Suprapubic skin (tissue), 3 donors: ENCODE measurements at regions not wholly inside any gene's neighbourhood (a gene's known extent, or its start where the extent isn't known, plus 50 kb on each side); places are given as distances from the start of the nearest gene placed in this dataset.

Source experiments
- CTCF ChIP-seq, 2 donors: fragments of 200-600 bp in 1 of 2; fragments of 450-650 bp in 1 of 2; sonication (generic) in 1 of 2; IDR thresholded peaks; one replicate each; pipeline ENCODE4 v1.5.1; 2016 to 2019; ENCODE audit warnings: antibody characterized with exemption in 2 of 2, mild to moderate bottlenecking in 1 of 2, moderate library complexity in 1 of 2
- EP300 ChIP-seq: sonication (generic); formaldehyde crosslinking; IDR thresholded peaks from one replicate; pipeline ENCODE4 v1.6.1; 2017; ENCODE audit warnings: antibody characterized with exemption

- TF ChIP-seq CTCF (IDR thresholded peaks at IDR 0.05) (no peak), EP300 (no peak)
Observed at GRCh38 chr4:66853845-66854244, 691.5 kb downstream of the CENPC start.
